SK-N-SH treated with all-trans-retinoic acid at 6 μM for 48 hours (cell line): ENCODE measurements at regions not wholly inside any gene's neighbourhood (a gene's known extent, or its start where the extent isn't known, plus 50 kb on each side); places are given as distances from the start of the nearest gene placed in this dataset.

ENCODE experiments used
- CSDC2 ChIP-seq: fragments of 250-450 bp; sonication (Bioruptor Pico); IDR thresholded peaks from 2 replicates; pipeline ENCODE4 v1.5.0; 2020; ENCODE audit warnings: mild to moderate bottlenecking, moderate library complexity
- CSRNP3 ChIP-seq: fragments of 250-450 bp; sonication (Bioruptor Pico); IDR thresholded peaks from 2 replicates; pipeline ENCODE4 v1.5.1; 2021; ENCODE audit warnings: mild to moderate bottlenecking, moderate library complexity
- ESRRG ChIP-seq: fragments of 250-450 bp; sonication (Bioruptor Pico); IDR thresholded peaks from 2 replicates; pipeline ENCODE4 v1.6.1; 2021; ENCODE audit warnings: mild to moderate bottlenecking
- GLIS3 ChIP-seq: fragments of 250-450 bp; sonication (Bioruptor Pico); IDR thresholded peaks from 2 replicates; pipeline ENCODE4 v1.5.0; 2020; ENCODE audit warnings: mild to moderate bottlenecking, moderate library complexity
- PPARA ChIP-seq: fragments of 250-450 bp; sonication (Bioruptor Pico); IDR thresholded peaks from 2 replicates; pipeline ENCODE4 v1.5.0; 2020; ENCODE audit warnings: mild to moderate bottlenecking, borderline replicate concordance
- RARB ChIP-seq: fragments of 250-450 bp; sonication (Bioruptor Pico); IDR thresholded peaks from 2 replicates; pipeline ENCODE4 v1.8.0; 2021; ENCODE audit warnings: mild to moderate bottlenecking, moderate library complexity
- ZNF565 ChIP-seq: fragments of 450-650 bp; formaldehyde crosslinking; conservative IDR thresholded peaks from 2 replicates; pipeline ENCODE4 v1.5.0; 2020; ENCODE audit warnings: low read depth, mild to moderate bottlenecking, moderate library complexity
- ZNF8 ChIP-seq: fragments of 450-650 bp; formaldehyde crosslinking; IDR thresholded peaks from 2 replicates; pipeline ENCODE4 v1.5.0; 2020; ENCODE audit warnings: mild to moderate bottlenecking, moderate library complexity
- TF ChIP-seq, protein P1 (sequence below): fragments of 250-450 bp; sonication (Bioruptor Pico); IDR thresholded peaks from 2 replicates; pipeline ENCODE4 v1.5.1; 2020; ENCODE audit warnings: low read depth, mild to moderate bottlenecking, moderate library complexity

GRCh38 chr18:53887447-53887846, 337.0 kb downstream of the MBD2 start:
- TF ChIP-seq GLIS3 (CRISPR knock-in tag) (no peak), ZNF8 (CRISPR knock-in tag) (no peak), ESRRG (CRISPR knock-in tag) (no peak), CSDC2 (CRISPR knock-in tag) (no peak), RARB (no peak), ZNF565 (CRISPR knock-in tag) (no peak), CSRNP3 (CRISPR knock-in tag) (no peak), PPARA (CRISPR knock-in tag) (no peak)
- TF ChIP-seq, protein P1, sequence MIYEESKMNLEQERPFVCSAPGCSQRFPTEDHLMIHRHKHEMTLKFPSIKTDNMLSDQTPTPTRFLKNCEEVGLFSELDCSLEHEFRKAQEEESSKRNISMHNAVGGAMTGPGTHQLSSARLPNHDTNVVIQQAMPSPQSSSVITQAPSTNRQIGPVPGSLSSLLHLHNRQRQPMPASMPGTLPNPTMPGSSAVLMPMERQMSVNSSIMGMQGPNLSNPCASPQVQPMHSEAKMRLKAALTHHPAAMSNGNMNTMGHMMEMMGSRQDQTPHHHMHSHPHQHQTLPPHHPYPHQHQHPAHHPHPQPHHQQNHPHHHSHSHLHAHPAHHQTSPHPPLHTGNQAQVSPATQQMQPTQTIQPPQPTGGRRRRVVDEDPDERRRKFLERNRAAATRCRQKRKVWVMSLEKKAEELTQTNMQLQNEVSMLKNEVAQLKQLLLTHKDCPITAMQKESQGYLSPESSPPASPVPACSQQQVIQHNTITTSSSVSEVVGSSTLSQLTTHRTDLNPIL (CRISPR knock-in tag) = no peak
